ENCODE measurements at regions not wholly inside any gene's neighbourhood (a gene's known extent, or its start where the extent isn't known, plus 50 kb on each side); places are given as distances from the start of the nearest gene placed in this dataset.
A peak's percentile ranks its signal among the peaks of the same experiment; 100 is the strongest.

DNA sequence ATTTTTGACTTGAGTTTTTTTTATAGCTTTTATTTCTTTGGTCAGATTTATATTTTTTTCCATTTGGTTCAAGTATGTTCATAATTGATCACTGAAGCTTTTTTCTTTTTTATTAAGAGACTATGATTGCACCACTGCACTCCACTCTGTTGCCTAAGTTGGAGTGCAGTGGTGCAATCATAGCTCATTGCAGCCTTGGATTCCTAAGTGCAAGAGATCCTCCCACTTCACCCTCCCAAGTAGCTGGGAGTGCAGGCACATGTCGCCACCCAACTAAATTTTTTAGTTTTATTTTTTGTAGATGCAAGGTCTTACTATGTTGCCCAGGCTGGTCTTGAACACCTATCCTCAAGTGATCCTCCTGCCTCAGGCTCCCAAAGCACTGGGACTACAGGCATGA, 97.7 kb upstream of the KIF5B start:
- Histone ChIP-seq H3K27me3 (ENCODE audit: control insufficient read depth, insufficient read depth, low read length) (no peaks in the 10 kb centered on the region), H3K4me3 (ENCODE audit: low read depth, low read length) (no peak overlapping the region), H3K36me3 (ENCODE audit: control insufficient read depth, insufficient read depth, low read length) (no peaks in the 10 kb centered on the region)
- DNase-seq (ENCODE audit: low read depth): no peak
- TF ChIP-seq, protein P1, sequence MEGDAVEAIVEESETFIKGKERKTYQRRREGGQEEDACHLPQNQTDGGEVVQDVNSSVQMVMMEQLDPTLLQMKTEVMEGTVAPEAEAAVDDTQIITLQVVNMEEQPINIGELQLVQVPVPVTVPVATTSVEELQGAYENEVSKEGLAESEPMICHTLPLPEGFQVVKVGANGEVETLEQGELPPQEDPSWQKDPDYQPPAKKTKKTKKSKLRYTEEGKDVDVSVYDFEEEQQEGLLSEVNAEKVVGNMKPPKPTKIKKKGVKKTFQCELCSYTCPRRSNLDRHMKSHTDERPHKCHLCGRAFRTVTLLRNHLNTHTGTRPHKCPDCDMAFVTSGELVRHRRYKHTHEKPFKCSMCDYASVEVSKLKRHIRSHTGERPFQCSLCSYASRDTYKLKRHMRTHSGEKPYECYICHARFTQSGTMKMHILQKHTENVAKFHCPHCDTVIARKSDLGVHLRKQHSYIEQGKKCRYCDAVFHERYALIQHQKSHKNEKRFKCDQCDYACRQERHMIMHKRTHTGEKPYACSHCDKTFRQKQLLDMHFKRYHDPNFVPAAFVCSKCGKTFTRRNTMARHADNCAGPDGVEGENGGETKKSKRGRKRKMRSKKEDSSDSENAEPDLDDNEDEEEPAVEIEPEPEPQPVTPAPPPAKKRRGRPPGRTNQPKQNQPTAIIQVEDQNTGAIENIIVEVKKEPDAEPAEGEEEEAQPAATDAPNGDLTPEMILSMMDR (IDR thresholded peaks at IDR 0.05; ENCODE audit: insufficient read depth, low read length, poor library complexity, severe bottlenecking): no peak

DNA sequence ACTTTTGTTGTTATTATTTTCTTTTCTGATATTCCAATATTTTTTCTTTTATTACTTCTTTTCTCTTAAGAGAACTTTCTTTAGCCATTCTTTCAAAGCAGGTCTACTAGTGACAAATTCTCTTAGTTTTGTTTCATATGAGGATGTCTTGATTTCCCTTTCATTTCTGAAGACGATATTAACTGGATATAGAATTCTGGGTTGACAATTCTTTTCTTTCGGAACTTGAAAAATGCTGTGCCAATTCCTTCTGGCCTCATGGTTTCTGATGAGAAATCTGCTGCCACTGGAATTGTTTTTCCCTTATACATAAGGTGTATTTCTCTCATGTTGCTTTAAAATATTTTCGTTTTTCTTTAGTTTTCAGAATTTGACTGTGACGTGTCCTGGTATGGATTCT, 97.0 kb upstream of the KIF5B start:
- H3K4me3 ChIP-seq (ENCODE audit: low read depth, low read length): no peak overlapping the region
- H3K27me3 ChIP-seq (ENCODE audit: control insufficient read depth, insufficient read depth, low read length): no peaks in the 10 kb centered on the region
- TF ChIP-seq, protein P1 (IDR thresholded peaks at IDR 0.05; ENCODE audit: insufficient read depth, low read length, poor library complexity, severe bottlenecking): no peak
- DNase-seq (ENCODE audit: low read depth): no peak
- H3K36me3 ChIP-seq (ENCODE audit: control insufficient read depth, insufficient read depth, low read length): no peaks in the 10 kb centered on the region

DNA sequence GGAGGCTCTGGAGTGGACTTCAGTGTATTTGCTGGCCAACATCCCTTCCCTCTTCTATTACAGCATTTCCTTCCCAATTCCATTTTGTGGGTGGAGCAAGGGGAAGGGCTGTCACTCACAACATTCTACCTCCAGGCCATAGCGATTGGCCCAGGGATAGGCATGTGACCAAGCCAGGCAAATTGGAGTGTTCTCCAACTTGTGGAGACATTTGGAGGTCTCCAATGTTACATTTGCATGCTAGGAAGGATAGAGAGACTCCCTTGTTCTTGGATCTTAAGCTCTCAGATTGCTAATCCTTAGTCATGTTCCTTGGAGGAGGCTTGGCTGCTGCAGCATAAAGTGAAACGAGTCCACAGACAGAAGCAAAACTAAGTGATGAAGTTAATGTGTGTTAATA, 95.6 kb upstream of the KIF5B start:
- H3K27me3 ChIP-seq (ENCODE audit: control insufficient read depth, insufficient read depth, low read length): no peaks in the 10 kb centered on the region
- no peaks in the 10 kb centered on the region for H3K36me3 ChIP-seq (ENCODE audit: control insufficient read depth, insufficient read depth, low read length)
- TF ChIP-seq, protein P1 (IDR thresholded peaks at IDR 0.05; ENCODE audit: insufficient read depth, low read length, poor library complexity, severe bottlenecking): no peak
- no peak overlapping the region for H3K4me3 ChIP-seq (ENCODE audit: low read depth, low read length)
- no peak for DNase-seq (ENCODE audit: low read depth)

DNA sequence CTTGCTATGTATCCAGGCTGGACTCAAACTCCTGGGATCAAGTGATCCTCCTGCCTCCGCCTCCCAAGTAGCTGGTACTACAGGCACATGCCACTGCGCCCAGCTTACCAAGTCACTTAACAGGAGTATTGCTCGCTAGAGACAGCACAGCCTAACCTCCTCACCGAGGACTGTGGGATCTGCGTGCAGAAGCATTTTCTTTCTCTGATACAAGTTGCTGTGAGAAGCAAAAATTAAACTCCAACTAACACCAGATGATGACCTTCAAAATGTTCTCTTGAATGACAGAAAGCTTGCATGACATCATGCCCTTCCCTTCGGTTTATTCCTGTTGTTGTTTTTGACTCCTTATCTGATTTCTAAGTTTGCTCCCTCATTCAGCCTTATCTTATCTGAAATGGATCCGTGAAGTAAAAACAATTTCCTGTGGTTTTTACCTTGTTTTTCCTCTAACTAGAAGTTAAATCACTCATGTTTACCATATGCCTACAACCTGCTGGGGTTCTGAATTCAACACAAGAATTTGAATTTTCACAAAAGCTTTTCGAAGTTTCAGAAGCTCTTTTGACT, 94.4 kb upstream of the KIF5B start:
- no peak for DNase-seq (ENCODE audit: low read depth)
- TF ChIP-seq, protein P1 (IDR thresholded peaks at IDR 0.05; ENCODE audit: insufficient read depth, low read length, poor library complexity, severe bottlenecking): no peak
- no peak overlapping the region for H3K4me3 ChIP-seq (ENCODE audit: low read depth, low read length)
- H3K27me3 ChIP-seq (ENCODE audit: control insufficient read depth, insufficient read depth, low read length): no peaks in the 10 kb centered on the region
- no peaks in the 10 kb centered on the region for H3K36me3 ChIP-seq (ENCODE audit: control insufficient read depth, insufficient read depth, low read length)

DNA sequence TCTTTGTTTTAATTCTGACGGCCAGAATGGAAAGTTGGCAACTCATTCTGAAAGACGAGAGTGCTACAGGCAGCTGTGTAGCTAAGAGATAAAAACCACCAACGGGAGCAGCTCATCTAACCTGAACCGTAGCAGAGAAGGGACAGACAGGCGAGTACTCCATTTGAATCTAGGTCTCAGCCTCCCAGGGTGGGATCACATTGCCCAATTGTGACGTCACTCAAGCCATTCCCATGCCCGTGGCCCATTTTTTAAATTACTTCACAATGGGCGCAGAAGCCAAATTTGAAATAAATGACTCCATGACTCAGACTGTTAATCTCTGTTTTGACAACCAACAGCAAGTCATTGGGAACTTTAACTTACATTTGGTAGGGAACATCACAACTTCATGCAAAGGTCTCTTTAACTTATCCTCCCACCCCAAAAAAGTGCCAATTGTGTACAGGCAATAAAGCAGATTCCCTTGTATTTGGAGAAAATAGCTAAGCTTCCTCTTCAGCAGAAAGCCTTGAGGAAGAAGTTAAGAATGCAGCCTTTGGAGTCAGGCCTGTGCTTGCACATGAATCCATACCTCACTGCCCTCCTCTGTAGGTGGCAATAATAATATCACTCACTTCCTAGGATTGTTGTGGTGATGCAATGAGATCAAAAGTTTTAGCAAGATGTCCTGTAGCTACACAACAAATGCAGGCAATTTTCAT, 93.2 kb upstream of the KIF5B start:
- TF ChIP-seq, protein P1 (IDR thresholded peaks at IDR 0.05; ENCODE audit: insufficient read depth, low read length, poor library complexity, severe bottlenecking): no peak
- Histone ChIP-seq H3K4me3 (ENCODE audit: low read depth, low read length) (no peak overlapping the region), H3K36me3 (ENCODE audit: control insufficient read depth, insufficient read depth, low read length) (no peaks in the 10 kb centered on the region), H3K27me3 (ENCODE audit: control insufficient read depth, insufficient read depth, low read length) (no peaks in the 10 kb centered on the region)
- peak; percentile 47 for DNase-seq (ENCODE audit: low read depth)

DNA sequence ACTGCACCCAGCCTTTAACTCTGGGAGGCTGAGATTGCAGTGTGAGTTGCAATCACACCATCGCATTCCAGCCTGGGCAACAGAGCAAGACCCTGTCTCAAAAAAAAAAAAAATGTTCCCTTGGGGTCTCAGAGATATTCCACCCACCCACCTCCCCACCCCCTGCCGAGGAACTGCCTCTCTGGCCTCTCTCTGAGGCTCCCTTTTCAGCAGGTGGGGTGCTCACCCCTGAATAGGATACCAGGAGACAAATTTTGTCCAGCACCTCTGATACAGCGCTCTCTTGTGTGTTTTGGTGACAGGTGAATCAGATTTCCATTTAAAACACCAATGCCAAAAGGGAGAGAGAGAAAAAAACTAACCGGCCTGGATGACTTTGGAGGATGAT, 92.6 kb upstream of the KIF5B start:
- no peaks in the 10 kb centered on the region for H3K27me3 ChIP-seq (ENCODE audit: control insufficient read depth, insufficient read depth, low read length)
- TF ChIP-seq, protein P1 (IDR thresholded peaks at IDR 0.05; ENCODE audit: insufficient read depth, low read length, poor library complexity, severe bottlenecking): no peak
- DNase-seq (ENCODE audit: low read depth): no peak
- H3K36me3 ChIP-seq (ENCODE audit: control insufficient read depth, insufficient read depth, low read length): no peaks in the 10 kb centered on the region
- no peak overlapping the region for H3K4me3 ChIP-seq (ENCODE audit: low read depth, low read length)
